Liver (tissue), 8 donors: ENCODE measurements at regions not wholly inside any gene's neighbourhood (a gene's known extent, or its start where the extent isn't known, plus 50 kb on each side); places are given as distances from the start of the nearest gene placed in this dataset.

Experiments used
- DNase-seq: peaks from one replicate; pipeline ENCODE4 v3.0.0-alpha.2; 2017; ENCODE audit warnings: low spot score
- H3K27ac ChIP-seq, 2 donors: one replicate each; pipeline ENCODE4 v1.7.0; 2013; ENCODE audit warnings: inconsistent platforms in 2 of 2, low read length in 2 of 2, control low read depth in 1 of 2, low read depth in 1 of 2, mild to moderate bottlenecking in 1 of 2
- H3K27me3 ChIP-seq, 4 donors: one replicate each; pipeline versions ENCODE4 v1.6.1 to v1.7.0; 2013; ENCODE audit warnings: low read length in 3 of 4, inconsistent platforms in 1 of 4, mild to moderate bottlenecking in 1 of 4, moderate library complexity in 1 of 4; ENCODE audit not compliant: control insufficient read depth in 4 of 4, insufficient read depth in 4 of 4
- H3K36me3 ChIP-seq, 4 donors: one replicate each; pipeline versions ENCODE4 v1.6.1 to v1.7.0; 2013; ENCODE audit warnings: low read length in 3 of 4, mild to moderate bottlenecking in 3 of 4, low read depth in 1 of 4, moderate library complexity in 1 of 4; ENCODE audit not compliant: control insufficient read depth in 4 of 4, insufficient read depth in 3 of 4
- H3K4me1 ChIP-seq, 4 donors: one replicate each; pipeline versions ENCODE4 v1.6.1 to v1.7.0; 2013; ENCODE audit warnings: low read length in 3 of 4, mild to moderate bottlenecking in 3 of 4, moderate library complexity in 1 of 4; ENCODE audit not compliant: control insufficient read depth in 4 of 4, insufficient read depth in 4 of 4
- H3K4me3 ChIP-seq, 3 donors: one replicate each; pipeline versions ENCODE4 v1.6.1 to v1.7.0; 2013; ENCODE audit warnings: low read length in 3 of 3, control low read depth in 1 of 3, low read depth in 1 of 3, mild to moderate bottlenecking in 1 of 3
- H3K9ac ChIP-seq, 2 donors: one replicate each; pipeline ENCODE4 v1.7.0; 2013; ENCODE audit warnings: low read length in 2 of 2, mild to moderate bottlenecking in 2 of 2, moderate library complexity in 2 of 2, control low read depth in 1 of 2, low read depth in 1 of 2
- H3K9me3 ChIP-seq, 4 donors: one replicate each; pipeline versions ENCODE4 v1.6.1 to v1.7.0; 2013; ENCODE audit warnings: low read length in 3 of 4; ENCODE audit not compliant: control insufficient read depth in 4 of 4
- ATF3 ChIP-seq: IDR thresholded peaks from 2 replicates; pipeline ENCODE4 v1.6.1; 2016; ENCODE audit warnings: antibody characterized with exemption
- CTCF ChIP-seq: fragments of 150-350 bp; IDR thresholded peaks from 2 replicates; pipeline ENCODE4 v1.5.1; 2017; ENCODE audit warnings: improper control_type of control experiment, low read depth, low read length; ENCODE audit not compliant: missing input control
- EGR1 ChIP-seq, 2 donors: IDR thresholded peaks; 2 replicates each; pipeline ENCODE4 v1.6.1; 2016 to 2018; ENCODE audit warnings: antibody characterized with exemption in 2 of 2, low read depth in 2 of 2
- FOXA1 ChIP-seq: IDR thresholded peaks from 2 replicates; pipeline ENCODE4 v1.6.1; 2016; ENCODE audit warnings: antibody characterized with exemption
- FOXA2 ChIP-seq: IDR thresholded peaks from 2 replicates; pipeline ENCODE4 v1.6.1; 2016; ENCODE audit warnings: antibody characterized with exemption
- GABPA ChIP-seq, 2 donors: IDR thresholded peaks in 1 of 2; conservative IDR thresholded peaks in 1 of 2; 2 replicates each; pipeline ENCODE4 v1.6.1; 2016; ENCODE audit warnings: antibody characterized with exemption in 2 of 2, mild to moderate bottlenecking in 1 of 2, moderate library complexity in 1 of 2
- HNF4A ChIP-seq, 2 donors: conservative IDR thresholded peaks; 2 replicates each; pipeline ENCODE4 v1.6.1; 2016; ENCODE audit warnings: antibody characterized with exemption in 2 of 2, mild to moderate bottlenecking in 2 of 2
- HNF4G ChIP-seq: IDR thresholded peaks from 2 replicates; pipeline ENCODE4 v1.6.1; 2016; ENCODE audit warnings: antibody characterized with exemption
- JUND ChIP-seq, 2 donors: IDR thresholded peaks; 2 replicates each; pipeline ENCODE4 v1.6.1; 2016; ENCODE audit warnings: antibody characterized with exemption in 2 of 2
- MAX ChIP-seq: IDR thresholded peaks from 2 replicates; pipeline ENCODE4 v1.6.1; 2016; ENCODE audit warnings: antibody characterized with exemption
- NR2F2 ChIP-seq: IDR thresholded peaks from 2 replicates; pipeline ENCODE4 v1.6.1; 2016; ENCODE audit warnings: antibody characterized with exemption
- RAD21 ChIP-seq, 2 donors: IDR thresholded peaks; 2 replicates each; pipeline ENCODE4 v1.6.1; 2016; ENCODE audit warnings: antibody characterized with exemption in 2 of 2, mild to moderate bottlenecking in 2 of 2
- REST ChIP-seq: IDR thresholded peaks from 2 replicates; pipeline ENCODE4 v1.6.1; 2016; ENCODE audit warnings: antibody characterized with exemption, mild to moderate bottlenecking
- RXRA ChIP-seq, 2 donors: IDR thresholded peaks; 2 replicates each; pipeline ENCODE4 v1.6.1; 2017 to 2018; ENCODE audit warnings: antibody characterized with exemption in 2 of 2, mild to moderate bottlenecking in 1 of 2
- SP1 ChIP-seq: IDR thresholded peaks from 2 replicates; pipeline ENCODE4 v1.6.1; 2018; ENCODE audit warnings: antibody characterized with exemption, mild to moderate bottlenecking
- TAF1 ChIP-seq: conservative IDR thresholded peaks from 2 replicates; pipeline ENCODE4 v1.6.1; 2016; ENCODE audit warnings: antibody characterized with exemption, mild to moderate bottlenecking
- YY1 ChIP-seq: IDR thresholded peaks from 2 replicates; pipeline ENCODE4 v1.6.1; 2016; ENCODE audit warnings: antibody characterized with exemption, mild to moderate bottlenecking
- ZBTB33 ChIP-seq: IDR thresholded peaks from 2 replicates; pipeline ENCODE4 v1.6.1; 2016; ENCODE audit warnings: antibody characterized with exemption
- whole genome bisulfite sequencing: extraction: QIAGEN DNeasy Blood & Tissue Kit; methylation state at CpG from one replicate; pipeline ENCODE4 v1.1.7; 2013; 5-methylcytosine and 5-hydroxymethylcytosine counted together
- donor health status: healthy.
- donor health status: healthy.
- donor health status: healthy.
- donor health status: healthy.
- donor health status: healthy.

GRCh38 chr5:128881502-128882018 lies 83.7 kb upstream of the SLC27A6 start:
- Histone ChIP-seq H3K27me3 (no peaks in the 10 kb centered on the region), H3K9me3 (no peaks in the 10 kb centered on the region), H3K9ac (no peak overlapping the region), H3K27ac (no peak overlapping the region), H3K4me1 (no peaks in the 10 kb centered on the region), H3K36me3 (no peaks in the 10 kb centered on the region), H3K4me3 (no peak overlapping the region)
- DNase-seq = no peak
- WGBS = 57% methylated on average over 4 of the region's 4 CpGs
- TF ChIP-seq FOXA2 = no peak
- no peak for TF ChIP-seq REST
- TF ChIP-seq SP1 = no peak
- no peak for TF ChIP-seq TAF1
- no peak for TF ChIP-seq HNF4A (conservative IDR thresholded peaks at IDR 0.05)
- TF ChIP-seq FOXA1 = no peak
- no peak for TF ChIP-seq GABPA (IDR thresholded peaks at IDR 0.05 in 1 of 2, conservative IDR thresholded peaks at IDR 0.05 in 1 of 2)
- no peak for TF ChIP-seq RAD21 (IDR thresholded peaks at IDR 0.05)
- TF ChIP-seq MAX = no peak
- TF ChIP-seq YY1 = no peak
- TF ChIP-seq JUND (IDR thresholded peaks at IDR 0.05) = no peak
- no peak for TF ChIP-seq ATF3
- TF ChIP-seq CTCF = no peak
- TF ChIP-seq ZBTB33 = no peak
- TF ChIP-seq EGR1 (IDR thresholded peaks at IDR 0.05; ENCODE audit: low read depth in 2 of 2) = no peak
- no peak for TF ChIP-seq NR2F2
- TF ChIP-seq HNF4G = no peak
- TF ChIP-seq RXRA (IDR thresholded peaks at IDR 0.05) = no peak
